Neural cell (in vitro differentiated cells): ENCODE measurements at regions not wholly inside any gene's neighbourhood (a gene's known extent, or its start where the extent isn't known, plus 50 kb on each side); places are given as distances from the start of the nearest gene placed in this dataset.

Source experiments
- H2AFZ ChIP-seq: fragments of 200-600, 300-800 bp; sonication (generic), shearing (Covaris generic); 2 replicates; pipeline ENCODE4 v1.6.0; 2014; ENCODE audit warnings: low read depth, mild to moderate bottlenecking, antibody characterized with exemption, low read length, moderate library complexity
- H3F3A ChIP-seq: fragments of 200-600 bp; shearing (Covaris generic); 2 replicates; pipeline ENCODE4 v1.6.1; 2016; ENCODE audit warnings: mild to moderate bottlenecking, moderate library complexity, mixed read lengths, antibody characterized with exemption, low read length; ENCODE audit not compliant: insufficient read depth, poor library complexity, severe bottlenecking
- H3K27ac ChIP-seq: fragments of 200-600, 300-800 bp; sonication (generic), shearing (Covaris generic); 2 replicates; pipeline ENCODE4 v1.5.1; 2014; ENCODE audit warnings: mild to moderate bottlenecking, low read length, moderate library complexity
- H3K27me3 ChIP-seq: fragments of 300-800, 200-600 bp; sonication (generic), shearing (Covaris generic); 2 replicates; pipeline ENCODE4 v1.6.0; 2014; ENCODE audit warnings: mild to moderate bottlenecking, low read depth, low read length, moderate library complexity; ENCODE audit not compliant: insufficient read depth
- H3K36me3 ChIP-seq: fragments of 300-800, 200-600 bp; sonication (generic), shearing (Covaris generic); 2 replicates; pipeline ENCODE4 v1.5.1; 2014; ENCODE audit warnings: mild to moderate bottlenecking, antibody characterized with exemption, low read length, moderate library complexity; ENCODE audit not compliant: insufficient read depth
- H3K4me2 ChIP-seq: fragments of 300-800, 200-600 bp; sonication (generic), shearing (Covaris generic); 2 replicates; pipeline ENCODE4 v1.6.0; 2014; ENCODE audit warnings: mild to moderate bottlenecking, low read length
- H3K4me3 ChIP-seq: fragments of 300-800, 200-600 bp; sonication (generic), shearing (Covaris generic); 2 replicates; pipeline ENCODE4 v1.5.1; 2014; ENCODE audit warnings: mild to moderate bottlenecking, low read length, moderate library complexity
- H3K79me2 ChIP-seq: fragments of 200-600 bp; shearing (Covaris generic); replicated peaks from 2 replicates; pipeline ENCODE4 v1.6.0; 2014; ENCODE audit warnings: mild to moderate bottlenecking, low read length, moderate library complexity; ENCODE audit not compliant: insufficient read depth
- H3K9ac ChIP-seq: fragments of 300-800, 200-600 bp; sonication (generic), shearing (Covaris generic); 2 replicates; pipeline ENCODE4 v1.6.1; 2016; ENCODE audit warnings: mild to moderate bottlenecking, low read length, mixed read lengths
- H3K9me2 ChIP-seq: fragments of 200-600 bp; shearing (Covaris generic); 2 replicates; pipeline ENCODE4 v1.6.1; 2016; ENCODE audit warnings: mild to moderate bottlenecking, low read length, mixed read lengths; ENCODE audit not compliant: insufficient read depth
- H3K9me3 ChIP-seq: fragments of 200-600, 300-800 bp; sonication (generic), shearing (Covaris generic); 2 replicates; pipeline ENCODE4 v1.6.1; 2016; ENCODE audit warnings: mild to moderate bottlenecking, mixed run types, low read length, moderate library complexity, mixed read lengths
- H4K20me1 ChIP-seq: fragments of 200-600 bp; shearing (Covaris generic); 2 replicates; pipeline ENCODE4 v1.6.1; 2016; ENCODE audit warnings: mild to moderate bottlenecking, mixed run types; ENCODE audit not compliant: insufficient read depth
- EP300 ChIP-seq: fragments of 450-650 bp; conservative IDR thresholded peaks from 2 replicates; pipeline ENCODE4 v1.6.1; 2014; ENCODE audit warnings: antibody characterized with exemption, mild to moderate bottlenecking, moderate library complexity; ENCODE audit not compliant: poor library complexity, severe bottlenecking
- EZH2 ChIP-seq: fragments of 200-600, 300-800 bp; shearing (Covaris generic), sonication (generic); IDR thresholded peaks from 2 replicates; pipeline ENCODE4 v1.6.1; 2014; ENCODE audit warnings: antibody characterized with exemption, low read length, borderline replicate concordance, mild to moderate bottlenecking; ENCODE audit not compliant: insufficient read depth, poor library complexity, severe bottlenecking
- MXI1 ChIP-seq: fragments of 450-650 bp; conservative IDR thresholded peaks from 2 replicates; pipeline ENCODE4 v1.6.1; 2014; ENCODE audit warnings: antibody characterized with exemption, mild to moderate bottlenecking; ENCODE audit not compliant: poor library complexity, severe bottlenecking
- POLR2AphosphoS5 ChIP-seq: IDR thresholded peaks from 2 replicates; pipeline ENCODE4 v1.6.1; 2012
- RAD21 ChIP-seq: fragments of 450-650 bp; conservative IDR thresholded peaks from 2 replicates; pipeline ENCODE4 v1.6.1; 2014; ENCODE audit warnings: antibody characterized with exemption, mild to moderate bottlenecking, moderate library complexity
- SMC3 ChIP-seq: fragments of 450-650 bp; conservative IDR thresholded peaks from 2 replicates; pipeline ENCODE4 v1.6.1; 2014; ENCODE audit warnings: antibody characterized with exemption, mild to moderate bottlenecking, moderate library complexity; ENCODE audit not compliant: poor library complexity
- TAF1 ChIP-seq: IDR thresholded peaks from 2 replicates; pipeline ENCODE4 v1.6.1; 2012; ENCODE audit warnings: low read depth
- TF ChIP-seq, protein P1 (sequence below): fragments of 450-650 bp; IDR thresholded peaks from 2 replicates; pipeline ENCODE4 v1.5.1; 2014; ENCODE audit warnings: antibody characterized with exemption, mild to moderate bottlenecking, moderate library complexity; ENCODE audit not compliant: poor library complexity, severe bottlenecking
- TF ChIP-seq, protein P2 (sequence below): IDR thresholded peaks from 2 replicates; pipeline ENCODE4 v1.6.1; 2012; ENCODE audit warnings: borderline replicate concordance

DNA sequence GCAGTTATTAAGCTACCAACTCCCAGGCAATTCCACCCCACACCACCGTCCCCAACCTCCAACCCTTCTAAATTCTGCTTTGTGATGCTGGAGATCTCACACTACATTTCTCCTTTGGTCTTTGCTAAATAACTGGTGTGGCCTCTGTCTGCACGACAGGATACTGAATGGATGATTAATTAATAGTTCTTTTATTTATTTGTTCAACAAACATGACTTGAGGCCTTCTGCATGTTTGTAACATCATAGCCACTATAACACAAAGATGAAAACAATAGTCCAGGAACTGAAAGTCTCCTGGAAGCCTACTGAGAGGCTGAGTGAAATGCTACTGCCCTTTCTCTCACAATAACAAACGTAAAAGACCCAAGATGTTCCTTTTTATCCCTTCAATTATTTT is 609.5 kb upstream of the UBE2E2 start:
- no peaks in the 10 kb centered on the region for H3K79me2 ChIP-seq
- no peak overlapping the region for H3K4me3 ChIP-seq
- H3K9me2 ChIP-seq, result no peaks in the 10 kb centered on the region
- no peaks in the 10 kb centered on the region for H4K20me1 ChIP-seq
- no peak overlapping the region for H3K4me2 ChIP-seq
- no peak overlapping the region for H3K27ac ChIP-seq
- no peak for TF ChIP-seq EZH2
- TF ChIP-seq, protein P1, sequence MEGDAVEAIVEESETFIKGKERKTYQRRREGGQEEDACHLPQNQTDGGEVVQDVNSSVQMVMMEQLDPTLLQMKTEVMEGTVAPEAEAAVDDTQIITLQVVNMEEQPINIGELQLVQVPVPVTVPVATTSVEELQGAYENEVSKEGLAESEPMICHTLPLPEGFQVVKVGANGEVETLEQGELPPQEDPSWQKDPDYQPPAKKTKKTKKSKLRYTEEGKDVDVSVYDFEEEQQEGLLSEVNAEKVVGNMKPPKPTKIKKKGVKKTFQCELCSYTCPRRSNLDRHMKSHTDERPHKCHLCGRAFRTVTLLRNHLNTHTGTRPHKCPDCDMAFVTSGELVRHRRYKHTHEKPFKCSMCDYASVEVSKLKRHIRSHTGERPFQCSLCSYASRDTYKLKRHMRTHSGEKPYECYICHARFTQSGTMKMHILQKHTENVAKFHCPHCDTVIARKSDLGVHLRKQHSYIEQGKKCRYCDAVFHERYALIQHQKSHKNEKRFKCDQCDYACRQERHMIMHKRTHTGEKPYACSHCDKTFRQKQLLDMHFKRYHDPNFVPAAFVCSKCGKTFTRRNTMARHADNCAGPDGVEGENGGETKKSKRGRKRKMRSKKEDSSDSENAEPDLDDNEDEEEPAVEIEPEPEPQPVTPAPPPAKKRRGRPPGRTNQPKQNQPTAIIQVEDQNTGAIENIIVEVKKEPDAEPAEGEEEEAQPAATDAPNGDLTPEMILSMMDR, result no peak
- TF ChIP-seq, protein P2, sequence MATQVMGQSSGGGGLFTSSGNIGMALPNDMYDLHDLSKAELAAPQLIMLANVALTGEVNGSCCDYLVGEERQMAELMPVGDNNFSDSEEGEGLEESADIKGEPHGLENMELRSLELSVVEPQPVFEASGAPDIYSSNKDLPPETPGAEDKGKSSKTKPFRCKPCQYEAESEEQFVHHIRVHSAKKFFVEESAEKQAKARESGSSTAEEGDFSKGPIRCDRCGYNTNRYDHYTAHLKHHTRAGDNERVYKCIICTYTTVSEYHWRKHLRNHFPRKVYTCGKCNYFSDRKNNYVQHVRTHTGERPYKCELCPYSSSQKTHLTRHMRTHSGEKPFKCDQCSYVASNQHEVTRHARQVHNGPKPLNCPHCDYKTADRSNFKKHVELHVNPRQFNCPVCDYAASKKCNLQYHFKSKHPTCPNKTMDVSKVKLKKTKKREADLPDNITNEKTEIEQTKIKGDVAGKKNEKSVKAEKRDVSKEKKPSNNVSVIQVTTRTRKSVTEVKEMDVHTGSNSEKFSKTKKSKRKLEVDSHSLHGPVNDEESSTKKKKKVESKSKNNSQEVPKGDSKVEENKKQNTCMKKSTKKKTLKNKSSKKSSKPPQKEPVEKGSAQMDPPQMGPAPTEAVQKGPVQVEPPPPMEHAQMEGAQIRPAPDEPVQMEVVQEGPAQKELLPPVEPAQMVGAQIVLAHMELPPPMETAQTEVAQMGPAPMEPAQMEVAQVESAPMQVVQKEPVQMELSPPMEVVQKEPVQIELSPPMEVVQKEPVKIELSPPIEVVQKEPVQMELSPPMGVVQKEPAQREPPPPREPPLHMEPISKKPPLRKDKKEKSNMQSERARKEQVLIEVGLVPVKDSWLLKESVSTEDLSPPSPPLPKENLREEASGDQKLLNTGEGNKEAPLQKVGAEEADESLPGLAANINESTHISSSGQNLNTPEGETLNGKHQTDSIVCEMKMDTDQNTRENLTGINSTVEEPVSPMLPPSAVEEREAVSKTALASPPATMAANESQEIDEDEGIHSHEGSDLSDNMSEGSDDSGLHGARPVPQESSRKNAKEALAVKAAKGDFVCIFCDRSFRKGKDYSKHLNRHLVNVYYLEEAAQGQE, result no peak
- TF ChIP-seq POLR2AphosphoS5, result no peak
- no peak for TF ChIP-seq RAD21
- no peak for TF ChIP-seq TAF1
- no peak for TF ChIP-seq SMC3
- no peak for TF ChIP-seq EP300
- H3K27me3 ChIP-seq, result no peaks in the 10 kb centered on the region
- H3K9me3 ChIP-seq, result no peaks in the 10 kb centered on the region
- no peak overlapping the region for H3K9ac ChIP-seq
- no peak overlapping the region for H2AFZ ChIP-seq
- H3F3A ChIP-seq, result no peaks in the 10 kb centered on the region
- H3K36me3 ChIP-seq, result no peaks in the 10 kb centered on the region

DNA sequence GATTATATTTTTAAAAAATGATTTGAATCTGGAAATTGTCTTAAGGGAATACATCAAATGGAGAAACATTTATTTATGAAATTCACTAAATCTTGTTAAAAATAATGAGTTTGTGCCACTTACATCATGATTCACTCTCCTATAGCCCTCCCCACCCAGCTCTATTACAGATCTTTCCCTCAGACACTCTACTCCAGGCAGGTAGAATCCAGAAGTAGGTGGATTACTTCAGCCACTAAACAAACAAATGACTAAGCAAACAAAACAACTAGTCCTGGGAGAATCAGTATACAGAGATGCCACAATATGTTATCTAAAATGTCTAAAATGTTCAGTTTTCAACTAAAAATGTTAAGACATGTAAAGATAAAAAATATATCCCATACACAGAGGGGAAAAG is 608.1 kb upstream of the UBE2E2 start:
- Histone ChIP-seq H3K36me3 (no peaks in the 10 kb centered on the region), H3K9me3 (no peaks in the 10 kb centered on the region), H3K79me2 (no peaks in the 10 kb centered on the region), H3K4me3 (no peak overlapping the region), H3K4me2 (no peak overlapping the region), H3K9ac (no peak overlapping the region), H4K20me1 (no peaks in the 10 kb centered on the region), H3K27me3 (no peaks in the 10 kb centered on the region), H2AFZ (no peak overlapping the region), H3K27ac (no peak overlapping the region), H3F3A (no peaks in the 10 kb centered on the region), H3K9me2 (no peaks in the 10 kb centered on the region)
- TF ChIP-seq TAF1 (no peak), EZH2 (no peak), EP300 (no peak), MXI1 (no peak), POLR2AphosphoS5 (no peak), RAD21 (no peak), SMC3 (no peak)
- TF ChIP-seq, protein P2, result no peak
- TF ChIP-seq, protein P1, result no peak
